ENCODE measurements at regions not wholly inside any gene's neighbourhood (a gene's known extent, or its start where the extent isn't known, plus 50 kb on each side); places are given as distances from the start of the nearest gene placed in this dataset.

- TF ChIP-seq CTCF (IDR thresholded peaks at IDR 0.05) (no peak), POLR2A (IDR thresholded peaks at IDR 0.05) (no peak), EP300 (IDR thresholded peaks at IDR 0.05) (no peak)
These were observed 78.2 kb upstream of the SLC1A4 start for GRCh38 chr2:64910972-64911433.
